ENCODE measurements at regions not wholly inside any gene's neighbourhood (a gene's known extent, or its start where the extent isn't known, plus 50 kb on each side); places are given as distances from the start of the nearest gene placed in this dataset.
A peak's percentile ranks its signal among the peaks of the same experiment; 100 is the strongest.
"Not testable (repeated sequence)": the region's sequence is repeated elsewhere in the genome, so short reads cannot be mapped to it uniquely, and the experiment has no call there.

DNA sequence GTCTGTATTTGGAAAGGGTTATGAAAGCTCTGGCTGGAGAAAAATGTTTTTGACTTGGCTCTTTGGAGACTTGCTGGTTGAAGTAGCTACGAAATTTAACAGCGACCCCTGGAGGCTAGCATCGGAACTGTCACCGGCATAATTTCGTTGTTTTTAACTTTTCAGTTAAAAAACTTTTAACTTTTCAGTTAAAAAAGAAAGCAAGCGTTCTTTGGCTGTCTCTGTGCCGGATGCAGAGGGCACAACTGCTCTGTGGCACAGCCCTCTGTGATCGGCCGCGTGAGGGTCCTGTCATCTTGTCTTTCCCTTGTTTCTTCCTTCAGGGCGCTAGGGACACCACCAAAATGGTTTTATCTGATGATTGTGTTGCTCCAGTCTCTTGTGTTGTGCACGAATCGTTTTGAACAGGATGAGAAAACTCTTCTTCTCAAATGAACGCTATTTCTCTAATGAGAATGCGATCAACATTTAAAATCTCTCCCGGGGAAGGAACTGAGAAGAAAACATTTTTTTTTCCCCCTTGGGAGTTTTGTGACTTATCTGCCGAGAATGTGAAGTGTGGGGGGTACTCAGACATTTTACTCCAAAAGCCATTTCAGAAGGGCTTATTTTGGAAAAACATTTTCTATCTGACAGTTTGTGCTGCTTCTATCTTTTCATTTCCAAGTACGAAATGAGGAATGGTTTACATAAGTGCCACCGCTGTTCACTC, 57.1 kb downstream of the ADCYAP1 start:
- peak in 33 of 42 donors; percentile 7 to 73 (median 40) for DNase-seq
- intact Hi-C loops (cut with DNase I): no loop called here

DNA sequence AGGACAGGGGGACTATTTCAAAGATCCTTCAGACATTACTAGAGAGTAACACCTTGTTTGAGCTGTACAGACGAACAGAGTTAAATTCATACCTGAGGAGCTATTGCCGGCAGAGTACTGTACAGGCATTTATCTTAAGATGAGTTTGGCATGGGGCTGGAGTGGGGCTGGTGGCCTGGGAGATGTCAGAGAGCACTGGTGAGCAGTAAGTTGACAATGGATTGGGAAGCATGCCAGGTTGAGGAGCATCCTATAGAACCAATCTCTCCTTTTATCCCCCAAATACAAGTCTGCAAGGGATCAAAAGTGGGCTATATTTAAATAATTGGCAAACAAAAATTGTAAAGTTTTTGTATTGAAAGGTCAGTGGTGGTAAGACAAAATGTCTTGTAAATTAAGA, 58.6 kb downstream of the ADCYAP1 start:
- no peak for DNase-seq
- intact Hi-C loops (cut with DNase I): no loop called here

DNA sequence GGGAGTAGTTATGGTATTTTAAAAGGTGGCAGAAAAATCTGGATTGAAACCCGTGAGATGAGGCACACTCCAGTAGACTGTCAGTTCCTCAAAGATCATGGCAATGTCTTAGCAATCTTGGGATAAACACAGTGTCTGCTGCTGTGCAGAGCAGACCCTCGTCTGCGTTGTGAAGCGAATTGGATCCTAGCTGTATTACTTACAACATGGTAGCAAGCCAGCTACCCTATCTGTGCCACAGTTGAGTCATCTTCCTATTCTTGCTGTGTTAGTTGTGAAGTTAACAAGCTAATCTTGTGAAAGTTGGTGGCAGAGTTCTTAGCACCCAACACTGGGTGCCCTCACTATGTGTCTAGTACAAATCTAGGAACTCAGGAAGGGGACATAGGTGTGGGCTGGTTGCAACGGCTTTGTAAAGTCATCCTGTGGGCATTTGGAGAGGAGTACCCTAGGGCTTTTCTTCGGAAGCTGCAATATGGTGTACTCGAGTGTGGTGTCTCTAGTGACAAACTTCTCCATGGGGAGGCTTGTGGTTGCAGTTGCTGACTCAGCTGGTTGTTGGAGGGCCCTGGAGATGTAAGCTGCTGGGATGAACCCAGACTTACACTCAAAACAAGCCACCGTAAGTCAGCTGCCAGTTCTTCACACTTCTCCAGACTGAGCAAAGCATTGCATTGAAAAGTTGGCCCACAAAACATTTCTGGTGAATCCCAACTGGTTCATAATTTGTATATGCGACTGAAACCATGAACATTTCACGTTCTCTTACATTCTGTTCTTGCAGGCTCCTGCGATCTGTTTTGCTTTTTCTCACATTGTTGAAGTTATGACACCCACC, 61.5 kb downstream of the ADCYAP1 start:
- DNase-seq: no peak
- intact Hi-C loops (cut with DNase I): no loop called here

GRCh38 chr18:966759-967576, 62.3 kb downstream of the ADCYAP1 start:
- intact Hi-C loops (cut with DNase I): no loop called here
- no peak for DNase-seq

GRCh38 chr18:968910-969309, 64.2 kb downstream of the ADCYAP1 start:
- DNase-seq; intact Hi-C loops (cut with DNase I): not testable (repeated sequence)

DNA sequence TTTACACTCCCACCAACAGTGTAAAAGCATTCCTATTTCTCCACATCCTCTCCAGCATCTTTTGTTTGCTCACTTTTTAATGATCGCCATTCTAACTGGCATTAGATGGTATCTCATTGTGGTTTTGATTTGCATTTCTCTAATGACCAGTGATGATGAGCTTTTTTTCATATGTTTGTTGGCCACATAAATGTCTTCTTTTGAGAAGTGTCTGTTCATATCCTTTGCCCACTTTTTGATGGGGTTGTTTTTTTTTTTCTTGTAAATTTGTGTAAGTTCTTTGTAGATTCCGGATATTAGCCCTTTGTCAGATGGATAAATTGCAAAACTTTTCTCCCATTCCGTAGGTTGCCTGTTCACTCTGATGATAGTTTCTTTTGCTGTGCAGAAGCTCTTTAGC, 64.6 kb downstream of the ADCYAP1 start:
- intact Hi-C loops (cut with DNase I); DNase-seq: not testable (repeated sequence)

- intact Hi-C loops (cut with DNase I); DNase-seq: not testable (repeated sequence)
These were observed 69.9 kb downstream of the ADCYAP1 start for GRCh38 chr18:974606-975005.

DNA sequence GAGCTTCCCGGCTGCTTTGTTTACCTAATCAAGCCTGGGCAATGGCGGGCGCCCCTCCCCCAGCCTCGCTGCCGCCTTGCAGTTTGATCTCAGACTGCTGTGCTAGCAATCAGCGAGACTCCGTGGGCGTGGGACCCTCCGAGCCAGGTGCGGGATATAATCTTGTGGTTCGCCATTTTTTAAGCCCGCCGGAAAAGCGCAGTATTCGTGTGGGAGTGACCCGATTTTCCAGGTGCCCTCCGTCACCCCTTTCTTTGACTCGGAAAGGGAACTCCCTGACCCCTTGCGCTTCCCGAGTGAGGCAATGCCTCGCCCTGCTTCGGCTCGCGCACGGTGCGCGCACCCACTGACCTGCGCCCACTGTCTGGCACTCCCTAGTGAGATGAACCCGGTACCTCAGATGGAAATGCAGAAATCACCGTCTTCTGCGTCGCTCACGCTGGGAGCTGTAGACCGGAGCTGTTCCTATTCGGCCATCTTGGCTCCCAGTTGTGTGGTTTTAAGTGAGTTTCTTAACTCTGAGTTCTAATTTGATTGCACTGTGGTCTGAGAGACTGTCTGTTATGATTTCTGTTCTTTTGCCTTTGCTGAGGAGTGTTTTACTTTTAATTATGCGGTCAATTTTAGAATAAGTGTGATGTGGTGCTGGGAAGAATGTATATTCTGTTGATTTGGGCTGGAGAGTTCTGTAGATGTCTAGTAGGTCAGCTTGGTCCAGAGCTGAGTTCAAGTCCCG, 71.9 kb downstream of the ADCYAP1 start:
- intact Hi-C loops (cut with DNase I); DNase-seq: not testable (repeated sequence)

DNA sequence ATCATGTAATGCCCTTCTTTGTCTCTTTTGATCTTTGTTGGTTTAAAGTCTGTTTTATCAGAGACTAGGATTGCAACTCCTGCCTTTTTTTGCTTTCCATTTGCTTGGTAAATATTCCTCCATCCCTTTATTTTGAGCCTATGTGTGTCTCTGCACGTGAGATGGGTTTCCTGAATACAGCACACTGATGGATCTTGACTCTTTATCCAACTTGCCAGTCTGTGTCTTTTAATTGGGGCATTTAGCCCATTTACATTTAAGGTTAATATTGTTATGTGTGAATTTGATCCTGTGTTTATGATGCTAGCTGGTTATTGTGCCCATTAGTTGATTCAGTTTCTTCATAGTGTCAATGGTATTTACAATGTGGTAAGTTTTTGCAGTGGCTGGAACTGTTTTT, 72.7 kb downstream of the ADCYAP1 start:
- intact Hi-C loops (cut with DNase I); DNase-seq: not testable (repeated sequence)

GRCh38 chr18:977732-978131, 73.1 kb downstream of the ADCYAP1 start:
- DNase-seq; intact Hi-C loops (cut with DNase I): not testable (repeated sequence)

DNA sequence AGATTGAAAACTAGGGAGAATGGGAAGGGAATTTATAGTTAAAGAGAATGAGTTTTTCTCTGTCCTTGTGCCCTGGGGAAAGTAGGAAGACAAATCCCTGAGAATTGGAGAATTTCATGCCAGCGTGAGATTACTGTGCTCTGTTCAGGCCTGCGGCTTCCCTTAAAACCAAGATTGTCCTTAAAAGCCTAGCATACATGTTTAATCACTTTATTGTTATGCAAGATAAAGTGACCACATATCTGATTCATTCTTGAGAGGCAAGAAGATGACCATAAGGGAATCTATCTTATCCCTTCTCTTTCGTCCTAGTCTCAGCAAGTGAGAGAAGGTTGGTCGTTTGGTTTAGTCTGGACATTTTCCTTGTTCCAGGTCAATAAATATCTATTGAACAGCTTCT, 75.9 kb downstream of the ADCYAP1 start:
- no peak for DNase-seq
- intact Hi-C loops (cut with DNase I): no loop called here

DNA sequence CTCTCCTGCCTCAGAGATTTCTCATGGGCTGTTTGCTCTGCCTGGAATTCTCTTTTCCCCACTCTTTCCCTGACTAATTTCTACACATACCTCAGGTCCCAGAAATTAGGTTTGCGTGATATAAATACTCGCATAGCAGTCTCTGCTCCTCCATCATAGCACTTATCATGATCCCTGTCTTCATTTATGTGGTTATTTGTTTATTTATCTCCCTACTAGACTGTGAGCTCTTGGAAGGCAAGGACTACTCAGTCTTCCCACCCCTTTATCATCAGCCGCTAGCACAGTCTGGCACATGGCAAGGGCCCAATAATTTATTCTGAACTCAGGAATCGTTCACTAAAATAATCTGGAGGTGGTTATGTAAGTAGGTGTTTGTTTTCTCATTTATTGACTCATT, 79.3 kb downstream of the ADCYAP1 start:
- no peak for DNase-seq

DNA sequence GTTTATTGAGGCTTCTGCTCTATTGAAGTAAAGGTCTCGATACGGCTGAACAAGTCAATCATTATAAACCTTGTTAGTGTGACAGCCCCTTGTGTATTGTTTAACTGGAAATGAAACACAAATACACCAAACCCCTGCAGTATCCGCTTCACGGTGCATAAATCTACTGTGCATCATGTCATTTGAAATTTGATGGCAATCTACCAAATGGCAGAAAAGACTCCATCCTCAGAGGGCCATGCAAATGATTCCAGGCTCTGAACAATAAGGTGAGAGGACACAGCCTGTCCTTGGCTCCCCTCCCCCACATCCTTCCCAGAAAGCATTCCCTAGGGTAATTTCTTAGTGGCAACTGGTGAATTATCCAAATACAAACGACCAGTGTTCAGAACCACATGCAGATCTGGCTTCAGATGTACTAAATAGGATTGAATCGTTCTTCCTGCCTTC, 80.6 kb downstream of the ADCYAP1 start:
- DNase-seq: no peak
- intact Hi-C loops (cut with DNase I): no loop called here

More for the DNA sequence above, 79.3 kb downstream of the ADCYAP1 start:
- intact Hi-C loops (cut with DNase I): no loop called here

- intact Hi-C loops (cut with DNase I): no loop called here
- DNase-seq: no peak
These were observed 81.4 kb downstream of the ADCYAP1 start for GRCh38 chr18:986051-986450.

- intact Hi-C loops (cut with DNase I): no loop called here
- DNase-seq: no peak
These were observed 81.9 kb downstream of the ADCYAP1 start for GRCh38 chr18:986552-986951.

GRCh38 chr18:987325-988186, 82.9 kb downstream of the ADCYAP1 start:
- DNase-seq: no peak
- intact Hi-C loops (cut with DNase I): no loop called here

DNA sequence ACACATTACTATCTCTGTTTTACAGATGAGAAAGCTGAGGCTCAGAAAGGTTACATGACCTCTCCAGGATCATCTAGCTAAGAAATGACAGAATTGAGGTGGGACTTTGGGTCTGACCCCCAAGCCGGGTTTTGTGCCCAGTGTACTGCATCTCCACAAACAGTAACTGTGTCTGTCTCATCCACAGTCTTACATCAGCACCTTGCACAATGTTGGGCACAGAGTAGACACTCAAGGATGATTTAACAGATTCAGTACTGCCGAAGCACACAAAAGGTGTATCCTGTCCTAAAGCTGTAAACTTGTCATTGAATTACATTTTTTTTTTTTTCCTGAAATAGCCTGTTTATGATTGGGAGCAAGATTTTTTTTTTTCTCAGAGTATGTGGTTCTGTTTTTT, 84.8 kb downstream of the ADCYAP1 start:
- intact Hi-C loops (cut with DNase I): no loop called here
- DNase-seq: no peak

DNA sequence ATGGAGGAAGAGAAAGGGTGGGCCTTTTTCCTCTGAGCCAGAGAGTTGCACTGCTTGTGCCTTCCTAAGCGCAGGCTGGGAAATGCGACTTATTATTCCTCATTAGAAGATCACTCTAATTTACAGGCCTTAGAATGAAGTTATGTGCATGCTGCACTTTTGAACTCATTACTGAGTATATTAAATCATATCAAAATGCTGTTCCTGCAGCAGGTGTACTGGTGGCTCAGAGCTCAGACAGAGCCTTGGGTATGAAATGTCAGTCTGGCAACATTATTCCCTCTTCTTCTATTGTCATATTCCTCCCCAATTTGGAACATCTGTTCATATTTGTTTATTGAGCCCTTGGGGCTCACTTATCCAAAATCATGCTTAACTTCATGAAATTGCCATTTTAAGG, 85.5 kb downstream of the ADCYAP1 start:
- intact Hi-C loops (cut with DNase I): no loop called here
- DNase-seq: no peak

All from head of caudate nucleus (tissue), 42 donors.